Spleen (tissue), 7 donors: ENCODE measurements at regions not wholly inside any gene's neighbourhood (a gene's known extent, or its start where the extent isn't known, plus 50 kb on each side); places are given as distances from the start of the nearest gene placed in this dataset.

Experiments used
- POLR2A ChIP-seq, 3 donors: fragments of 450-650 bp; IDR thresholded peaks; one replicate each; pipeline ENCODE4 v1.5.1; 2017; ENCODE audit warnings: antibody characterized with exemption in 3 of 3, mild to moderate bottlenecking in 1 of 3
- POLR2AphosphoS5 ChIP-seq, 3 donors: sonication (generic); formaldehyde crosslinking; IDR thresholded peaks; one replicate each; pipeline ENCODE4 v1.5.1; 2017; ENCODE audit warnings: antibody characterized with exemption in 3 of 3
- TF ChIP-seq, protein P1 (sequence below), 11 experiments: fragments of 200-600 bp in 7 of 11; fragments of 450-650 bp in 4 of 11; sonication (generic) in 4 of 11; IDR thresholded peaks in 8 of 11; conservative IDR thresholded peaks in 3 of 11; 1 replicate in 7 of 11; 2 replicates in 4 of 11; pipeline versions ENCODE4 v1.4.0 to v1.8.0; 2016 to 2021; ENCODE audit warnings: antibody characterized with exemption in 11 of 11, inconsistent platforms in 4 of 11, mild to moderate bottlenecking in 1 of 11
- donor health status: DM: no; HTN: no; CAD: no; lungs with moderate emphysema.
- donor health status: DM: no; HTN: no; CAD: no.
- donor health status: DM: no; HTN: no; CAD: no.

DNA sequence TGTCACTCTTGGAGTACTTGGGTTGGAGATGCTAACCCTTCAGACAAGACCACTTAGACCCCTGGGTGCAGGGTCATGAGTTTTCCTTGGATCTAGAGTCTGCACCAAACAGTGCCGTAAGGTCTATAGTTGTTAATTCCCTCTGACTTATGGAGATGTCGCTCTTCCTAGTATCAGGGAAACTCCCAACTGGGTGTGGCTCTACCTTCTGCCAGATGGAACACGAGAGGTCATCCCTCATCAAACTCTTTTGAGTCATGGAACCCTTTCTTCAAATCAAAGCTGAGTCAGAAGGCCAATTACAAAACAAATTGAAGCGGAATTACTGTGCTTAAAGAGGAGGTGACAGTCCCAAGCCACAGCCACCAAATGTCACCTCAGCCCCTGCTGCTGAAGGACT, 514.9 kb upstream of the PROK2 start:
- no peak for TF ChIP-seq POLR2A (IDR thresholded peaks at IDR 0.05)
- TF ChIP-seq, protein P1, sequence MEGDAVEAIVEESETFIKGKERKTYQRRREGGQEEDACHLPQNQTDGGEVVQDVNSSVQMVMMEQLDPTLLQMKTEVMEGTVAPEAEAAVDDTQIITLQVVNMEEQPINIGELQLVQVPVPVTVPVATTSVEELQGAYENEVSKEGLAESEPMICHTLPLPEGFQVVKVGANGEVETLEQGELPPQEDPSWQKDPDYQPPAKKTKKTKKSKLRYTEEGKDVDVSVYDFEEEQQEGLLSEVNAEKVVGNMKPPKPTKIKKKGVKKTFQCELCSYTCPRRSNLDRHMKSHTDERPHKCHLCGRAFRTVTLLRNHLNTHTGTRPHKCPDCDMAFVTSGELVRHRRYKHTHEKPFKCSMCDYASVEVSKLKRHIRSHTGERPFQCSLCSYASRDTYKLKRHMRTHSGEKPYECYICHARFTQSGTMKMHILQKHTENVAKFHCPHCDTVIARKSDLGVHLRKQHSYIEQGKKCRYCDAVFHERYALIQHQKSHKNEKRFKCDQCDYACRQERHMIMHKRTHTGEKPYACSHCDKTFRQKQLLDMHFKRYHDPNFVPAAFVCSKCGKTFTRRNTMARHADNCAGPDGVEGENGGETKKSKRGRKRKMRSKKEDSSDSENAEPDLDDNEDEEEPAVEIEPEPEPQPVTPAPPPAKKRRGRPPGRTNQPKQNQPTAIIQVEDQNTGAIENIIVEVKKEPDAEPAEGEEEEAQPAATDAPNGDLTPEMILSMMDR (IDR thresholded peaks at IDR 0.05 in 8 of 11, conservative IDR thresholded peaks at IDR 0.05 in 3 of 11) = no peak
- no peak for TF ChIP-seq POLR2AphosphoS5 (IDR thresholded peaks at IDR 0.05)
